OCI-LY3 (cell line): ENCODE measurements at regions not wholly inside any gene's neighbourhood (a gene's known extent, or its start where the extent isn't known, plus 50 kb on each side); places are given as distances from the start of the nearest gene placed in this dataset.

Source experiments
- H2AFZ ChIP-seq: fragments of 200-600, 300-600 bp; shearing (Covaris generic); 2 replicates; pipeline ENCODE4 v1.6.0; 2014; ENCODE audit warnings: antibody characterized with exemption, low read depth, low read length
- H3K27ac ChIP-seq: fragments of 200-600, 300-600 bp; sonication (generic); 2 replicates; pipeline ENCODE4 v1.5.1; 2014; ENCODE audit warnings: mild to moderate bottlenecking, low read length, moderate library complexity, mixed read lengths
- H3K27me3 ChIP-seq: fragments of 200-600, 300-600 bp; sonication (generic); 2 replicates; pipeline ENCODE4 v1.6.1; 2014; ENCODE audit warnings: low read depth, low read length, mixed read lengths
- H3K36me3 ChIP-seq: fragments of 200-600, 300-600 bp; sonication (generic); replicated peaks from 2 replicates; pipeline ENCODE3; 2014; ENCODE audit warnings: low read depth, low read length, mixed read lengths
- H3K4me1 ChIP-seq: fragments of 300-600, 200-600 bp; sonication (generic); 2 replicates; pipeline ENCODE4 v1.6.1; 2014; ENCODE audit warnings: low read length, mixed read lengths
- H3K4me2 ChIP-seq: fragments of 200-600, 300-600 bp; sonication (generic); 2 replicates; pipeline ENCODE4 v1.6.1; 2014; ENCODE audit warnings: low read length, mixed read lengths
- H3K4me3 ChIP-seq: fragments of 300-600, 200-600 bp; sonication (generic); 2 replicates; pipeline ENCODE4 v1.5.1; 2014; ENCODE audit warnings: antibody characterized with exemption, mild to moderate bottlenecking, low read length, moderate library complexity
- H3K79me2 ChIP-seq: fragments of 300-600, 200-600 bp; shearing (Covaris generic); 2 replicates; pipeline ENCODE4 v1.6.1; 2014; ENCODE audit warnings: mild to moderate bottlenecking, low read length, mixed read lengths
- H3K9ac ChIP-seq: fragments of 300-600, 200-600 bp; shearing (Covaris generic); 2 replicates; pipeline ENCODE4 v1.6.0; 2014; ENCODE audit warnings: mild to moderate bottlenecking, low read length, moderate library complexity
- H3K9me3 ChIP-seq: fragments of 200-600, 300-600 bp; shearing (Covaris generic); 2 replicates; pipeline ENCODE4 v1.6.1; 2014; ENCODE audit warnings: low read length, mixed read lengths; ENCODE audit not compliant: insufficient read depth
- H4K20me1 ChIP-seq: fragments of 200-600, 300-600 bp; sonication (generic); 2 replicates; pipeline ENCODE4 v1.6.1; 2016; ENCODE audit warnings: low read length, mixed read lengths; ENCODE audit not compliant: insufficient read depth
- CTCF ChIP-seq: fragments of 200-600, 300-600 bp; sonication (generic); IDR thresholded peaks from 2 replicates; pipeline ENCODE4 v1.5.1; 2014; ENCODE audit warnings: antibody characterized with exemption, low read length, low read depth
- EZH2phosphoT487 ChIP-seq: fragments of 200-600 bp; shearing (Covaris generic); IDR thresholded peaks from 2 replicates; pipeline ENCODE4 v1.6.1; 2018; ENCODE audit warnings: antibody characterized with exemption, mixed run types, low read depth

GRCh38 chr2:138274421-138275291 is 226.9 kb upstream of the SPOPL start:
- Histone ChIP-seq H3K9me3 (no peaks in the 10 kb centered on the region), H3K9ac (no peak overlapping the region)

GRCh38 chr2:138275292-138275690 is 226.3 kb upstream of the SPOPL start:
- H3K9ac ChIP-seq = no peak overlapping the region
- no peak overlapping the region for H3K27ac ChIP-seq
- no peak overlapping the region for H2AFZ ChIP-seq
- no peaks in the 10 kb centered on the region for H4K20me1 ChIP-seq
- no peak overlapping the region for H3K4me2 ChIP-seq
- no peaks in the 10 kb centered on the region for H3K9me3 ChIP-seq
- no peak for TF ChIP-seq EZH2phosphoT487
- TF ChIP-seq CTCF = no peak
- peaks cover 3% of the 10 kb centered on the region; the same call in 1 of the 2 replicates for H3K27me3 ChIP-seq
- no peaks in the 10 kb centered on the region for H3K4me1 ChIP-seq
- H3K36me3 ChIP-seq = no peaks in the 10 kb centered on the region
- H3K79me2 ChIP-seq = no peaks in the 10 kb centered on the region
- H3K4me3 ChIP-seq = no peak overlapping the region

More at GRCh38 chr2:138274421-138275291, 226.9 kb upstream of the SPOPL start:
- Histone ChIP-seq H3K4me2 (no peak overlapping the region), H3K27ac (no peak overlapping the region), H2AFZ (no peak overlapping the region), H3K79me2 (no peaks in the 10 kb centered on the region), H3K4me1 (no peaks in the 10 kb centered on the region), H3K27me3 (peaks cover 6% of the 10 kb centered on the region), H4K20me1 (no peaks in the 10 kb centered on the region), H3K4me3 (no peak overlapping the region), H3K36me3 (no peaks in the 10 kb centered on the region)
- TF ChIP-seq CTCF = no peak
- TF ChIP-seq EZH2phosphoT487 = no peak

GRCh38 chr2:138275881-138276280 is 225.7 kb upstream of the SPOPL start:
- Histone ChIP-seq H3K27me3 (peaks cover 3% of the 10 kb centered on the region; the same call in 1 of the 2 replicates), H2AFZ (no peak overlapping the region), H3K27ac (no peak overlapping the region), H3K4me3 (no peak overlapping the region), H3K4me1 (no peaks in the 10 kb centered on the region), H3K36me3 (no peaks in the 10 kb centered on the region), H3K79me2 (no peaks in the 10 kb centered on the region), H3K9me3 (no peaks in the 10 kb centered on the region), H3K4me2 (no peak overlapping the region), H4K20me1 (no peaks in the 10 kb centered on the region), H3K9ac (no peak overlapping the region)
- no peak for TF ChIP-seq CTCF
- TF ChIP-seq EZH2phosphoT487 = no peak

GRCh38 chr2:138276339-138276738 is 225.2 kb upstream of the SPOPL start:
- Histone ChIP-seq H3K79me2 (no peaks in the 10 kb centered on the region), H4K20me1 (no peaks in the 10 kb centered on the region), H2AFZ (no peak overlapping the region), H3K36me3 (no peaks in the 10 kb centered on the region), H3K4me1 (no peaks in the 10 kb centered on the region), H3K27me3 (peaks cover 3% of the 10 kb centered on the region; the same call in 1 of the 2 replicates), H3K9me3 (no peaks in the 10 kb centered on the region), H3K4me2 (no peak overlapping the region), H3K27ac (no peak overlapping the region), H3K9ac (no peak overlapping the region), H3K4me3 (no peak overlapping the region)
- no peak for TF ChIP-seq CTCF
- TF ChIP-seq EZH2phosphoT487 = no peak
